ENCODE measurements at regions not wholly inside any gene's neighbourhood (a gene's known extent, or its start where the extent isn't known, plus 50 kb on each side); places are given as distances from the start of the nearest gene placed in this dataset.

DNA sequence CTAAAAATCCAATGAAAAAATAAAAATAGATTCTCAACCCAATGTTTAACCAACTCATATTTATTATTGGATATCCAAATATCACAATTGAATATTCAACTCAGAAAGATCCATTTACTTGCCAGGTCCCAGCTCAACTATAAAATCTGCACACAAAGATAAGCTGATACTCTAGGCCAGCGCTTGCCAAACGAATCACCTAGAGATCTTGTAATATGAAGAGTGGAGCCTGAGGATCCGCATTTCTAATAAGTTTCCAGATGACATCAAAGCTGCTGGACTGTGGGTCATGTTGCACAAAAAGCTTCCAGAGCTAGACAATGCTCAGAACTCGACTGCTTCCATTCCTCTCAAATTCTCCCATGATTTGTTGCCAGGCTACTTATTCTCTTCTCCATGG lies 51.7 kb upstream of the HSF2 start:
- TF ChIP-seq, protein P1, sequence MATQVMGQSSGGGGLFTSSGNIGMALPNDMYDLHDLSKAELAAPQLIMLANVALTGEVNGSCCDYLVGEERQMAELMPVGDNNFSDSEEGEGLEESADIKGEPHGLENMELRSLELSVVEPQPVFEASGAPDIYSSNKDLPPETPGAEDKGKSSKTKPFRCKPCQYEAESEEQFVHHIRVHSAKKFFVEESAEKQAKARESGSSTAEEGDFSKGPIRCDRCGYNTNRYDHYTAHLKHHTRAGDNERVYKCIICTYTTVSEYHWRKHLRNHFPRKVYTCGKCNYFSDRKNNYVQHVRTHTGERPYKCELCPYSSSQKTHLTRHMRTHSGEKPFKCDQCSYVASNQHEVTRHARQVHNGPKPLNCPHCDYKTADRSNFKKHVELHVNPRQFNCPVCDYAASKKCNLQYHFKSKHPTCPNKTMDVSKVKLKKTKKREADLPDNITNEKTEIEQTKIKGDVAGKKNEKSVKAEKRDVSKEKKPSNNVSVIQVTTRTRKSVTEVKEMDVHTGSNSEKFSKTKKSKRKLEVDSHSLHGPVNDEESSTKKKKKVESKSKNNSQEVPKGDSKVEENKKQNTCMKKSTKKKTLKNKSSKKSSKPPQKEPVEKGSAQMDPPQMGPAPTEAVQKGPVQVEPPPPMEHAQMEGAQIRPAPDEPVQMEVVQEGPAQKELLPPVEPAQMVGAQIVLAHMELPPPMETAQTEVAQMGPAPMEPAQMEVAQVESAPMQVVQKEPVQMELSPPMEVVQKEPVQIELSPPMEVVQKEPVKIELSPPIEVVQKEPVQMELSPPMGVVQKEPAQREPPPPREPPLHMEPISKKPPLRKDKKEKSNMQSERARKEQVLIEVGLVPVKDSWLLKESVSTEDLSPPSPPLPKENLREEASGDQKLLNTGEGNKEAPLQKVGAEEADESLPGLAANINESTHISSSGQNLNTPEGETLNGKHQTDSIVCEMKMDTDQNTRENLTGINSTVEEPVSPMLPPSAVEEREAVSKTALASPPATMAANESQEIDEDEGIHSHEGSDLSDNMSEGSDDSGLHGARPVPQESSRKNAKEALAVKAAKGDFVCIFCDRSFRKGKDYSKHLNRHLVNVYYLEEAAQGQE (IDR thresholded peaks at IDR 0.05; ENCODE audit: low read depth): no peak
- TF ChIP-seq YY1 (IDR thresholded peaks at IDR 0.05; ENCODE audit: low read depth) (no peak), EGR1 (IDR thresholded peaks at IDR 0.05) (no peak), TAF1 (IDR thresholded peaks at IDR 0.05; ENCODE audit: low read depth) (no peak), RAD21 (IDR thresholded peaks at IDR 0.05; ENCODE audit: low read depth) (no peak), TCF12 (IDR thresholded peaks at IDR 0.05; ENCODE audit: low read depth) (no peak), CEBPB (IDR thresholded peaks at IDR 0.05) (no peak), EP300 (IDR thresholded peaks at IDR 0.05; ENCODE audit: borderline replicate concordance) (no peak), CREB1 (IDR thresholded peaks at IDR 0.05; ENCODE audit: low read depth) (no peak), FOXM1 (IDR thresholded peaks at IDR 0.05; ENCODE audit: borderline replicate concordance, low read depth) (no peak), TEAD4 (IDR thresholded peaks at IDR 0.05) (no peak)
- TF ChIP-seq, protein P2, sequence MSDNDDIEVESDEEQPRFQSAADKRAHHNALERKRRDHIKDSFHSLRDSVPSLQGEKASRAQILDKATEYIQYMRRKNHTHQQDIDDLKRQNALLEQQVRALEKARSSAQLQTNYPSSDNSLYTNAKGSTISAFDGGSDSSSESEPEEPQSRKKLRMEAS (IDR thresholded peaks at IDR 0.05): no peak

Measured in Ishikawa (cell line).